ENCODE measurements at regions not wholly inside any gene's neighbourhood (a gene's known extent, or its start where the extent isn't known, plus 50 kb on each side); places are given as distances from the start of the nearest gene placed in this dataset.
A peak's percentile ranks its signal among the peaks of the same experiment; 100 is the strongest.
"Not testable (repeated sequence)": the region's sequence is repeated elsewhere in the genome, so short reads cannot be mapped to it uniquely, and the experiment has no call there.

DNA sequence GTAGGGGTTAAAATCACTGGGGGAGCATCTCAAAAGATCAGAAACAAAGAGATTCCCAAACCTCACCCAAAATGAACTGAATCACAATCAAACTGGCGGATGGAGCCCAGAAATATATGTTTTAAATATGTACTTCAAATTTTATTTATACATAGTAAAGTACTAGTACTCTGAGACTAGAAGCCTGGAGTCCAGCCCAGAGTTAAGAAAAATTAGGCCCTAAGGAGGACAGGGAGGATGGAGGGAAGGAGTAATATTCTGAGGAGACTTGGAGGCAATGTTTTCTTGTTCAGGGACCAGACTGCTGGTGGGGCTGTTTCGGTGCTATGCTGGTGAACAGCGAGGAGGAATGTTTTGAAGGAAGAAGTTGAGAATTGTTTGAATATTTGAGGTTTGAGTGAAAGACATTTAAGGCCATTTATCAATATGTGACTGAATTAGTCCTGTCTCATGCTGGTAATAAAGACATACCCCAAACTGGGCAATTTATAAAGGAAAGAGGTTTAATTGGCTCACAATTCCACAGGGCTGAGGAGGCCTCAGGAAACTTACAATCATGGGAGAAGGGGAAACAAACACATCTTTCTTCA, 552.4 kb upstream of the DAB2 start:
- peak; percentile 35 for DNase-seq (ENCODE audit: low read depth, low spot score)

GRCh38 chr5:39970117-39970798, 545.5 kb upstream of the DAB2 start:
- no peak for DNase-seq (ENCODE audit: low read depth, low spot score)

DNA sequence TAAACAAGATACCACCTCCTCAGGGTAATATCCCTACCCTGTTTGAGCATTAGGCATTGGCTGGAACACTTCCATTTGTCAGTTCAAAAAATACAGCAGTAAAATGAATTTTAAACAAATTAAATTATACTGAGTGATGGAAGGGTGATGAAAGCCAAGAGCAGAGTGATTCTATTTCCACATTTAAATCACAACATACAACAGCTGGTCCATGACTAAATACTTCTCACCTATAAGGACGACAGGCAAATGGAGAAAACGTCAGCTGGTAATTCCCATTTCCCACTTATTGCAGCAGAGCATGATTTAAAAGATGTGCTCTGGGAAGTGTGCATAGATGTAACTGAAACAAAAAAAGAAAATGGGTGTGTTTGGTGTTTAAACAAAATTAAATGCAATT, 543.6 kb upstream of the DAB2 start:
- DNase-seq (ENCODE audit: low read depth, low spot score), result no peak

DNA sequence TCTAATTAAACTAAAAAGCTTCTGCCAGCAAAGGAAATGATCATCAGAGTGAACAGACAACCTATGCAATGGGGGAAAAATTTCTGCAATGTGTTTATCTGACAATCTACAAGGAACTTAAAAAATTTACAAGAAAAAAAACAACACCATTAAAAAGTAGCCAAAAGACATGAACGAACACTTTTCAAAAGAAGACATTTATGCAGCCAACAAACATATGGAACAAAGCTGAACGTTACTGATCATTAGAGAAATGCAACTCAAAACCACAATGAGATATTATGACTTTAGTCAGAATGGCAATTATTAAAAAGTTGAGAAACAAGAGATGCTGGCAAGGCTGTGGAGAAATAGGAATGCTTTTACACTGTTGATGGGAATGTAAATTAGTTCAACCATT, 530.4 kb upstream of the DAB2 start:
- no peak for DNase-seq (ENCODE audit: low read depth, low spot score)

DNA sequence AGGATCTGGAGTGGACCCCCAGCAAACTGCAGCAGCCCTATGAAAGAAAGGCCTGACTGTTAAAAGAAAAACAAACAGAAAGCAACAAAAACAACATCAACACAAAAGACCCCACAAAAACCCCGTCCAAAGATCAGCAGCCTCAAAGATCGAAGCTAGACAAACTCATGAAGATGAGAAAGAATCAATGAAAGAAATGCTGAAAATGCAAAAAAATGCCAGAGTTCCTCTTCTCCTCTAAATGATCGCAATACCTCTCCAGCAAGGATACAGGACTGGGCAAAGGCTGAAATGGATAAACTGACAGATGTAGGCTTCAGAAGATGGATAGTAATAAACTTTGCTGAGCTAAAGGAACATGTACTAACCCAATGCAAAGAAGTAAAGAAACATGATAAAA, 526.3 kb upstream of the DAB2 start:
- no peak for DNase-seq (ENCODE audit: low read depth, low spot score)

DNA sequence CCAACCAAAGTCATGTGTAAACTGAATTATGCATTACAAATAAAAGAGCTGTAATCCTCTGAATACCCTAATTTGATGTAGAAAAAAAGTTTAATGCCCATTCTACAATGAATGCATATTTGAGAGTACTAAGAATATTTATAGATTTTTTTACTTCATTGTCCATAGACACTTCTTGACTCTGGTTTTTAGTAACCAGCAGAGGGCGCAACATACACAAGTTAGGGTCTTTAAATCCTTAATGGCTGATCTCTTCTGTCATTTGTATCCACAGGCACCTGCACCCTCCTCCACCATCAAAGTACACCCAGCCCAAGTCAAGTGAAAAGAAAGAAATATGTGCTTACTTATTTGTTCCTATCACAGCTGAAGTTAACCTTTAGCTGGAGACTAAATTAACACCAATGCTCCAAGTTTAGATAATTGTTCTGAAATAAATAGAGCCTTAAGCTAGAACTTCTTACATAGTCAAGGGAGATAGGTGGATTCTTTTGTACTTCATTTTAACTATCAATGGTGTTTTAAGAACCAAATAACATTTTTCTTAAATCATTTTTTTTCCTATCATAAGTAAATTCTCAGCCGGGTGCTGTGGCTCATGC, 524.2 kb upstream of the DAB2 start:
- DNase-seq (ENCODE audit: low read depth, low spot score), result peak; percentile 77

DNA sequence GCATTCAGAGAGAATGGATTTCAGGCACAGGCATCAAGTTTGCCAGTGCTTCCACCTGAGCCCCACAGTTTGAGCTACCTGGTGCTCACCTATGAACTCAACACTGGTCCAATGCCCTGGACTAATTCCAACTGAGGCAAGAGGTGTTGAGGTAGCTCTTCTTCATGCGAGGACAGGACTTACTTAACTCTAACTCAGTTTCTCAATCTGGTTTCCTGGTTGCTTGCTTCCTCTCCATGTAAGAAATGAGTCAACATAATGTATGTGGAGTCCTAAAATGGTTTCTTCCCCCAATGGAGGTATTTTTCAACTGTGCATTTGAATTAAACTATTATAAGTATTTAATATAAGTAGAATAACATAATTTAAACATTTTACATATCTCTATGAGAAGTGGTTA, 523.6 kb upstream of the DAB2 start:
- no peak for DNase-seq (ENCODE audit: low read depth, low spot score)

- DNase-seq (ENCODE audit: low read depth, low spot score), result peak; percentile 51
Measured at GRCh38 chr5:39947657-39948056, 522.9 kb upstream of the DAB2 start.

GRCh38 chr5:39946356-39947045, 521.7 kb upstream of the DAB2 start:
- DNase-seq (ENCODE audit: low read depth, low spot score), result no peak

DNA sequence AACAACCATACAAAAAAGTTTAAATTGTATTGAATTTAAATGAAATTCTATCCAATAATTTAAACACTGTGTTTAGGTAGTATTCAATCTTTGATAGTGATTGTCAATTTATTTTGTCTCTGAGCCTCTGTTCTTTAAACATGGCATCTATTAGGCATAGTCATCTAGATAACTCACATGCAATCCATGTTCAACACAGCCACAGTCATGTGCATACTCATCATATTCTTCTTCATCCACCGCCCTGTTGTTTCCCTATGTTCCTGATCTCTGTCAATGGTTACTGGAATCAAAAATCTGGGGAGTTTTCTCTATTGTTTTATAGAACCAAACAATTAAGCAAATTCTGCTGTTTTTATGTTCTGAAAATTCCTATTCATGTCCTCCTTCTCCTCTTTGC, 521.1 kb upstream of the DAB2 start:
- DNase-seq (ENCODE audit: low read depth, low spot score), result no peak

GRCh38 chr5:39943811-39944210, 519.0 kb upstream of the DAB2 start:
- no peak for DNase-seq (ENCODE audit: low read depth, low spot score)

- DNase-seq (ENCODE audit: low read depth, low spot score), result no peak
Measured at GRCh38 chr5:39942606-39943005, 517.8 kb upstream of the DAB2 start.

DNA sequence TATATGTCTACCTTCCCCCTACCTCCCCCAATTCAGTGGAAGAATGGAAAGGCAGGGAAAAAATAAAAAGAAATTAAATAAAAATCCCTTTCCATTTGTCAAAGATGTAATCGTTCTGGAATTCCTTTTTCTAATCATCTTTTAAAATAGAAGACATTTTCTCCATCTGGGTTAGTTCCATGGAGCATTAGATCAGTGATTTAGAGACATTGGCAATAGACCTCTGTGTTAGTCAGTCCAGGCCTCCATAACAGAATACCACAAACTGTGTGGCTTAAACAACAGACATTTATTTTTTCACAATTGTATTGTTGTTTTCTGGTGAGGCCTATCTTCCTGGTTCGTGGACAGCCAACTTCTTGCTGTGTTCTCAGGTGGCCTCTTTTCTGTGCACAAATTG, 516.6 kb upstream of the DAB2 start:
- DNase-seq (ENCODE audit: low read depth, low spot score), result no peak

DNA sequence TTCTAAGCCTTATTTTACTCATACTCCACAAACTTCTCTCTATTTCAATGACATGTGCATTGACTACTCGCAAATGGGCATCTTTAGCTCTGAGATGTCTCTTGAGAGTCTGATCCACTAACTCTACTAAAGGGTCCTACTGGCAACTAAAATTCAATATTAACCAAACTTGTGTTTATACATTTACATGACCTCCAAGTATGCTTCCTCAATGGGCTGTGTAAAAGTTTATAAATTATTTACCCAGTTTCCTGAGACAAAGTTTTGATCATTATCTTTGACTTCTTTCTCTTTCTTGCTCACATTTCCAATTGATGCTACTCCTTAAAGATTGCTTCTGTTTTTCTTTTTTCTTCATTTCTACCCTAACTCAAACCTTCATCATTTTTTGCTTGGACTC, 510.1 kb upstream of the DAB2 start:
- DNase-seq (ENCODE audit: low read depth, low spot score), result no peak

- DNase-seq (ENCODE audit: low read depth, low spot score), result no peak
Measured at GRCh38 chr5:39933061-39933460, 508.3 kb upstream of the DAB2 start.

- no peak for DNase-seq (ENCODE audit: low read depth, low spot score)
Measured at GRCh38 chr5:39928709-39929108, 503.9 kb upstream of the DAB2 start.

DNA sequence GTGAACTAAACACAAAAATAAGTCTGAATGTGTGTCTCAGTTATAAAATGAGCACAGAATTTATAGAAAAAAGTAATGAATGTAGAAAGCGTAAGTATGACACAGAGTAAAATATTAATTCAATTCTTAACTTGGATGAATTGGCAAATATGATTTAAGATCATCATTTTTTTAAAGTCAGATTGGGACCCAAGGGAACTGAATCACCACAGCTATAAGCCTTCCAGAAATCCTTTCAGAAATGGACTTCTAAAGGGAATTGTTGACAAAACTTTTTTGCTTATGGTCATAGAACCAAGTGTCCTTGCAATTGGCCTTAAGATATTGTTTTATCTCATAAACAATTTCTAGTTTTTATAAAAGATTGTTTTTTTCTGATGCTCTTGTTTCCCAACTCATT, 495.1 kb upstream of the DAB2 start:
- no peak for DNase-seq (ENCODE audit: low read depth, low spot score)

DNA sequence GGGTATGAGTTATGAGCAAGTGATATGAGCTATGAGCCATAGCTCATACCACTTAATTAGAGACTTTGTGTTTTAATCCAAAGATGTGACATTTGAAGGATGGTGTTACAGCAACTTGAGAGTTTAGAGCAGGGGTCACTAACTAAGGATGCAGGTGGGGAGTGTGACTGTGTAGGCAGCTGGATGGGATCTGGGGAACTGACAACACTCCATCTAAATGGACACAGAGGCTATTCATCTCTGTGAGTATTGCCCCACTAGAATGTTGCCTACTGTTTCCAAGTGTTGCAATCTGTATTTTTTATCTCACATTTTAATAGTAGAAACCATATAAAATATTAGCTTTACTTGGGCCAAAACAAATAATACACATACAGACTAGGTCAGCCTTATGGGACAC, 488.1 kb upstream of the DAB2 start:
- no peak for DNase-seq (ENCODE audit: low read depth, low spot score)

DNA sequence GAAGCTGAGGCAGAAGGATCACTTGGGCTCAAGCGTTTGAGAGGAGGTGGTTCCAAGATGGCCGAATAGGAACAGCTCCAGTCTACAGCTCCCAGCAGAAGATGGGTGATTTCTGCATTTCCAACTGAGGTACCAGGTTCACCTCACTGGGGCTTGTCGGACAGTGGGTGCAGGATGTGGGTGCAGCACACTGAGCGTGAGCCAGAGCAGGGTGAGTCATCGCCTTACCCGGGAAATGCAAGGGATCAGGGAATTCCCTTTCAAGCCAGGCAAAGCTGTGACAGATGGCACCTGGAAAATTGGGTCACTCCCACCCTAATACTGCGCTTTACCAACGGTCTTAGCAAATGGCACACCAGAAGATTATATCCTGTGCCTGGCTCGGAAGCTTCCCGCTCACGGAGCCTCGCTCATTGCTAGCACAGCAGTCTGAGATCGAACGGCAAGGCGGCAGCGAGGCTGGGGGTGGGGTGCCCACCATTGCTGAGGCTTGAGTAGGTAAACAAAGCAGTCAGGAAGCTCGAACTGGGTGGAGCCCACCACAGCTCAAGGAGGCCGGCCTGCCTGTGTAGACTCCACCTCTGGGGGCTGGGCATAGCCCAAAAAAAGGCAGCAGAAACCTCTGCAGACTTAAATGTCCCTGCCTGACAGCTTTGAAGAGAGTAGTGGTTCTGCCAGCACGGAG, 482.6 kb upstream of the DAB2 start:
- DNase-seq (ENCODE audit: low read depth, low spot score), result not testable (repeated sequence)

DNA sequence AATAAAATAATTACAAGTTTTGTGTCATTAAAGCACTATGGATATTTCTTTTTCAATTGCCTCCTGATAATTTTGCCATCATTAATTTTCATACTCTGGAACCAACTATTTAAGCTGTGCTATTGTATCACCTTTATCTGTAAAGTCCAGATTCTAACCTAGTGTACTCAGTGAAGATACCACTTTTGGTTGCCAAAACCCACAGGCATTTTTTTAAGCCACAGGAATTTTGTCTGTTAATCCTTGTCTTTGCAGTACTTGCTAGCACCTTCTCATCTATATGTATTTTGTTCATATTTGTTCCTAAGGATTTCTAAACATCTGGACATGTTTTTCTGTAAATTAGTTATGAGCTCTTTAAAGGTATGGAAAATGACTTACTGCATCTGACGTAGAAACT, 481.4 kb upstream of the DAB2 start:
- DNase-seq (ENCODE audit: low read depth, low spot score), result peak; percentile 23

- peak; percentile 3 for DNase-seq (ENCODE audit: low read depth, low spot score)
Measured at GRCh38 chr5:39905356-39905755, 480.6 kb upstream of the DAB2 start.

DNA sequence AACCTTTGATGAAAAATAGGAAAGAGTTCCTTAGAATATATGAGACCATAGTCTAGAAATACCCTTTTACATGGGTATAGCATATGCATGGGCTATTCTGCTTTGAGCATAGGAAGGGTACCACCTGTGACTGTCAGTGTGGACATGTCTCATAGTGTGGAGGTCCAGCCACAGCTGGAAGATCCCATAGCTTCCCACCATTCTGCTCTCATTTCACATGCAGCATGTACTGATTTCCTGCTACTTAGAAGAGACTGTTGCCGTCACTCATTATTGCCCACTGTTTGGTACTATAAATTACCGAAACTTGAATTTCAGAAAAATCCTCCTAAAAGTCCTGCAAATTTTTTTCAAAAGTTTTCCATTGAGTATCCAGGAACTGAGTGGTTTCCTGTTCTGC, 477.8 kb upstream of the DAB2 start:
- DNase-seq (ENCODE audit: low read depth, low spot score), result no peak
